ENCODE measurements at regions not wholly inside any gene's neighbourhood (a gene's known extent, or its start where the extent isn't known, plus 50 kb on each side); places are given as distances from the start of the nearest gene placed in this dataset.

DNA sequence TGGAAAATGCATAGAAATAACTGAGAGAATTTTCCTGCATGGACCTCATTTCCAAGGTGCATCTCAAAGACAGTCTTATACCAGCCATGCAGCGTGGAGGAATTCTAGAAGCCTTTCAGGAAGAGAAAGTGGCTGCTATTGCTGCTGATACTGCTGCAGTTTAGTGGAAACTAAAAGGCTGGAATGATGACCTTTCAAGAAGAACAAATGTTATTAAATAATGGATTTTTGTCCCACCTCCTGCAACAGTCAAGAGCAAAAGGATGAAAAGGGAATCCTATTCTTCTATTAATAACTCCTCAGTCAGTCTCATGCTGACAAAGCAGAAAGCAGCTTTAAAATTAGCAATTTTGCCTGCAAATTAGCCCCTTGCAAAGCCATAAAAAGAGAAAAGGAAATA lies 68.2 kb upstream of the C1orf87 start:
- TF ChIP-seq, protein P1, sequence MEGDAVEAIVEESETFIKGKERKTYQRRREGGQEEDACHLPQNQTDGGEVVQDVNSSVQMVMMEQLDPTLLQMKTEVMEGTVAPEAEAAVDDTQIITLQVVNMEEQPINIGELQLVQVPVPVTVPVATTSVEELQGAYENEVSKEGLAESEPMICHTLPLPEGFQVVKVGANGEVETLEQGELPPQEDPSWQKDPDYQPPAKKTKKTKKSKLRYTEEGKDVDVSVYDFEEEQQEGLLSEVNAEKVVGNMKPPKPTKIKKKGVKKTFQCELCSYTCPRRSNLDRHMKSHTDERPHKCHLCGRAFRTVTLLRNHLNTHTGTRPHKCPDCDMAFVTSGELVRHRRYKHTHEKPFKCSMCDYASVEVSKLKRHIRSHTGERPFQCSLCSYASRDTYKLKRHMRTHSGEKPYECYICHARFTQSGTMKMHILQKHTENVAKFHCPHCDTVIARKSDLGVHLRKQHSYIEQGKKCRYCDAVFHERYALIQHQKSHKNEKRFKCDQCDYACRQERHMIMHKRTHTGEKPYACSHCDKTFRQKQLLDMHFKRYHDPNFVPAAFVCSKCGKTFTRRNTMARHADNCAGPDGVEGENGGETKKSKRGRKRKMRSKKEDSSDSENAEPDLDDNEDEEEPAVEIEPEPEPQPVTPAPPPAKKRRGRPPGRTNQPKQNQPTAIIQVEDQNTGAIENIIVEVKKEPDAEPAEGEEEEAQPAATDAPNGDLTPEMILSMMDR (IDR thresholded peaks at IDR 0.05) = no peak
- Histone ChIP-seq H3K36me3 (no peaks in the 10 kb centered on the region), H3K4me3 (no peak overlapping the region), H3K4me1 (no peaks in the 10 kb centered on the region), H3K27me3 (no peaks in the 10 kb centered on the region), H3K9me3 (no peaks in the 10 kb centered on the region), H3K27ac (no peak overlapping the region)
- ATAC-seq (no peak), DNase-seq (no peak)
- intact Hi-C loops (cut with DNase I) = no loop called here

DNA sequence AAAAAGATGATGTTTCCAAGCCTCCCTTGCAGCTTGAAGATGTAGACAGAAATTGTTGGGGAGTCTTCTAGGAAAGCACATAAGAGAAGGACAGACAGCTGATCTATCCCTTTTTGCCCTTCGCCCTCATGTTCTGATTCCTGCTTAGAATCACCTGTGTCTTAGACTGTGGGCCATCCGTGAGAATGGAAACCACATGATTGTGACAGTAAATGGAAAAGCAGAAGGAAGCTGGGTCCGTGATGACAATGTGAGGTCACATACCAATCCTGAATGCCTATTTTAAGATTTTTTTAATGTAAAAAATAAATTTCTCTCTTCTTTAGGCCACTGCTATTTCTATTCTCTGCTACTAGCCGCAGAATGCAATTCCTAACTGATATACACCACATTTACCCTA lies 67.7 kb upstream of the C1orf87 start:
- ATAC-seq = no peak

DNA sequence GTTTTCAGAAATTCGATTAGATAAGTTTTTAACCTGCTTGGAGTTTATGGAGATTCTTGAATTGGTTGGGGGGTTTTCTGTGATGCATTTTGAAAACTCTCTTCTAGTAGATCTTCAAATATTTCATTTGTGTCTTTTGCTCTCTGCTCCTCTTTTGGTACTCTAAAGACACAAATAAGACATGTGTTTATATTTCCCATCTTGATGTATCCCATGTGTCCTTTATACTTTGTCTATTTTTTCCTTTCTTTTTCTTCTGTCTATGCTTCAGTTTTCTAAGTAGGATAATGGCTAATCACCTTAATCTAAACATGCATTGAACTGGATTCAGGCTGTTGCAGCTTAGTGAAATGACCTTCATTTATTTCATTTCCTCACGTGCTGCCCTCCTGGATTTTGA lies 63.8 kb upstream of the C1orf87 start:
- TF ChIP-seq, protein P1 (IDR thresholded peaks at IDR 0.05) = no peak
- H3K36me3 ChIP-seq = no peaks in the 10 kb centered on the region
- ATAC-seq = no peak
- no peak overlapping the region for H3K27ac ChIP-seq
- H3K4me1 ChIP-seq = peaks cover 10% of the 10 kb centered on the region
- H3K9me3 ChIP-seq = no peaks in the 10 kb centered on the region
- DNase-seq = no peak
- intact Hi-C loops (cut with DNase I) = no loop called here
- H3K27me3 ChIP-seq = no peaks in the 10 kb centered on the region
- no peak overlapping the region for H3K4me3 ChIP-seq

More for the DNA sequence above, 67.7 kb upstream of the C1orf87 start:
- no peak for DNase-seq
- Histone ChIP-seq H3K36me3 (no peaks in the 10 kb centered on the region), H3K4me3 (no peak overlapping the region), H3K27ac (no peak overlapping the region), H3K9me3 (no peaks in the 10 kb centered on the region), H3K4me1 (no peaks in the 10 kb centered on the region), H3K27me3 (no peaks in the 10 kb centered on the region)
- intact Hi-C loops (cut with DNase I) = no loop called here
- TF ChIP-seq, protein P1 (IDR thresholded peaks at IDR 0.05) = no peak

DNA sequence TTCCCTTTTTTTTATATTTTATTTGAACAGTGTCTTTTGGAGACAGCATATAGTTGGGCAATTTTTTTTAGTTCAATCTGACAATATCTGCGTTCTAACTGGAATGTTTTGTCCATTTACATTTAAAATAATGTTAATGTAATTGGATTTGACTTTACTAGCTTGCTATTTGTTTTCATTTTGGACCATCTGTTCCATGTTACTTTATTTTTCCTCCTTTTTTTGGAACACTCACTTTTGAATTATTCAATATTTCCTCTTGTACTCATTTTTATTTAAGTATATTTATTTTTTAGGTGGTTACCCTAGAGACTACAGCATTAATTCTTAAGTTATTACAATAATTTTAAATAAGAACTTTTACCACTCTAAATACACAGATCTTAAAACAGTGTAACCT lies 62.8 kb upstream of the C1orf87 start:
- Histone ChIP-seq H3K4me1 (peaks cover 10% of the 10 kb centered on the region), H3K4me3 (no peak overlapping the region), H3K9me3 (no peaks in the 10 kb centered on the region), H3K27me3 (no peaks in the 10 kb centered on the region), H3K36me3 (no peaks in the 10 kb centered on the region), H3K27ac (no peak overlapping the region)
- ATAC-seq (no peak), DNase-seq (no peak)
- TF ChIP-seq, protein P1 (IDR thresholded peaks at IDR 0.05) = no peak
- intact Hi-C loops (cut with DNase I) = no loop called here

DNA sequence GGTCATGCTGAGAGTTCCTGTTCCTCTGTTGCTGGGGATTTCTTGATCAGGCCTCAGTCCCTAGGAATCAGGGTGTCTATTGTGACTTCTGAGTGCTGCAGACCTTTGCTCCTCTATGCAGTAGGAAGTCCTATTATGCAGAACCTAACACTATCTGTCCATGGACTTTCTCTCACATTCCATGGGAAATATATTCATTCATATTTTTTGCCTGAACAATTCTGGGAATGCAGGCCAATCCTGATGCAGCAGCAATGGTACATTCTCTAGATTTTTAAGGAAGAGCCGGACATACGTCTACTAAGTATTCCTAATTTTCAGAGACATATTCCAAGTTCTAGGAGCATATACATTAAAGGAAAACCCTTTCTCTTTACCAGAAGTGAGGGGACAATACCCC lies 61.1 kb upstream of the C1orf87 start:
- Histone ChIP-seq H3K36me3 (no peaks in the 10 kb centered on the region), H3K4me3 (no peak overlapping the region), H3K27ac (no peak overlapping the region), H3K4me1 (peaks cover 10% of the 10 kb centered on the region), H3K9me3 (no peaks in the 10 kb centered on the region), H3K27me3 (no peaks in the 10 kb centered on the region)
- DNase-seq (no peak), ATAC-seq (no peak)
- TF ChIP-seq, protein P1 (IDR thresholded peaks at IDR 0.05) = no peak
- intact Hi-C loops (cut with DNase I) = no loop called here

DNA sequence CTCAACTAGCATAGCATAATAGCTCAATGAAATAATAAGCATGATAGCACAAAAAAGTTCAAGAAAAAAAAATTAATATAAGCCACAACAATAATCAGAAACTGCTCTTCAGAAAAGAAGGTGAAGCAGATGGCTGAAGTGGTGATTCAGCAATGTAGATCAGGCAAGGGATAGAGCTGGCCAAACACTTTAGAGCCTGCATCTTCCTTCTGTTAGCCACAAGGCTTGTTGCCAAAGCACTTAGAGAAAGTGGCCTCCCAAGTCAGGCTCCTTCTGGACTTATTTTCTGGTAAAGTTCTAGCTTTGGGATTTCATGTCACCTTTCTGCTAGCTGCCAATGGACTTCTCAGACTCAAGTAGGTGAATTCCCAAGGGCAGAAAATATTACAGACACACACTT lies 60.3 kb upstream of the C1orf87 start:
- Histone ChIP-seq H3K27me3 (no peaks in the 10 kb centered on the region), H3K27ac (no peak overlapping the region), H3K9me3 (no peaks in the 10 kb centered on the region), H3K36me3 (no peaks in the 10 kb centered on the region), H3K4me3 (no peak overlapping the region), H3K4me1 (peaks cover 10% of the 10 kb centered on the region)
- no peak for ATAC-seq
- intact Hi-C loops (cut with DNase I) = no loop called here
- TF ChIP-seq, protein P1 (IDR thresholded peaks at IDR 0.05) = no peak
- DNase-seq = no peak
